Spinal cord (tissue), 9 donors: ENCODE measurements at regions not wholly inside any gene's neighbourhood (a gene's known extent, or its start where the extent isn't known, plus 50 kb on each side); places are given as distances from the start of the nearest gene placed in this dataset.

Experiments used
- DNase-seq, 6 donors: peaks; one replicate each; pipeline versions ENCODE4 v3.0.0 to v3.0.0-alpha.2; 2013 to 2015; ENCODE audit warnings: low spot score in 6 of 6, low read depth in 4 of 6
- H3K27ac ChIP-seq: one replicate; pipeline ENCODE4 v1.5.1; 2013; ENCODE audit warnings: low read depth, low read length, control low read depth
- H3K27me3 ChIP-seq: one replicate; pipeline ENCODE4 v1.6.1; 2013; ENCODE audit warnings: low read length; ENCODE audit not compliant: control insufficient read depth, insufficient read depth
- H3K36me3 ChIP-seq: one replicate; pipeline ENCODE4 v1.6.1; 2013; ENCODE audit warnings: low read length; ENCODE audit not compliant: control insufficient read depth, insufficient read depth
- H3K4me1 ChIP-seq: one replicate; pipeline ENCODE4 v1.6.1; 2013; ENCODE audit warnings: low read length; ENCODE audit not compliant: control insufficient read depth, insufficient read depth
- H3K4me3 ChIP-seq: one replicate; pipeline ENCODE4 v1.5.1; 2013; ENCODE audit warnings: low read depth, low read length, control low read depth
- H3K9me3 ChIP-seq: one replicate; pipeline ENCODE4 v1.6.1; 2013; ENCODE audit warnings: low read length; ENCODE audit not compliant: control insufficient read depth, insufficient read depth
- WGBS: methylation state at CpG from one replicate; pipeline ENCODE4 v1.1.5; 2013; ENCODE audit warnings: missing lambda C conversion rate; ENCODE audit not compliant: insufficient coverage; 5-methylcytosine and 5-hydroxymethylcytosine counted together
- donor health status: healthy.

GRCh38 chr13:71039440-71039839 is 827.6 kb downstream of the DACH1 start:
- H3K36me3 ChIP-seq = no peaks in the 10 kb centered on the region
- H3K4me3 ChIP-seq = no peak overlapping the region
- DNase-seq = no peak
- no peaks in the 10 kb centered on the region for H3K9me3 ChIP-seq
- H3K27ac ChIP-seq = no peak overlapping the region
- peaks cover 5% of the 10 kb centered on the region for H3K4me1 ChIP-seq
- H3K27me3 ChIP-seq = no peaks in the 10 kb centered on the region

DNA sequence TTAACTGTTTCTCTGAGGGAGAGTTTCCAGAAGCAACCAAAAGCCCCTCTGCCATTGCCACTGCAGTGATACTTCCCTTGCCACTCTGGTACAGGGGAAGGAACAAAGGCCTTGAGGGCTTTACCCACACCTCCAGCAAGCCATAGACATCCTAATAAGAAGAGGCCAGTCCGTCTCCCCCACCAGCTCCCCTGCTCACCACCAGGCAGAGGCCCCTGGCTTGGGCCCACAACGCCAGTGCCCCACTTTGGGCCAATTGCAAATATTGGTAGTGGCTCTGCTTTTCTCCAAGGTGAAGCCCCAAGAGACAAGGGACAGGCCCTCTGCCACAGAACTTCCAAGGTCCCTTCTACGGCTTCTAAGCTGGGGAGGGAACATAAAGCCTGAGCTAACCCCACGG is 833.0 kb downstream of the DACH1 start:
- no peak overlapping the region for H3K4me3 ChIP-seq
- no peaks in the 10 kb centered on the region for H3K9me3 ChIP-seq
- no peaks in the 10 kb centered on the region for H3K36me3 ChIP-seq
- H3K27ac ChIP-seq = no peak overlapping the region
- 97% methylated on average over 3 of the region's 4 CpGs for WGBS
- no peaks in the 10 kb centered on the region for H3K4me1 ChIP-seq
- no peak for DNase-seq
- H3K27me3 ChIP-seq = no peaks in the 10 kb centered on the region

GRCh38 chr13:71033026-71033425 is 834.0 kb downstream of the DACH1 start:
- H3K4me1 ChIP-seq = no peaks in the 10 kb centered on the region
- DNase-seq = no peak

GRCh38 chr13:71030784-71031183 is 836.2 kb downstream of the DACH1 start:
- 66% methylated on average over 4 of the region's 6 CpGs for WGBS
- DNase-seq = no peak
- Histone ChIP-seq H3K4me3 (no peak overlapping the region), H3K27me3 (no peaks in the 10 kb centered on the region), H3K36me3 (no peaks in the 10 kb centered on the region), H3K9me3 (peaks cover 2% of the 10 kb centered on the region), H3K27ac (no peak overlapping the region), H3K4me1 (no peaks in the 10 kb centered on the region)

More at GRCh38 chr13:71033026-71033425, 834.0 kb downstream of the DACH1 start:
- H3K9me3 ChIP-seq = no peaks in the 10 kb centered on the region
- H3K27ac ChIP-seq = no peak overlapping the region
- no peak overlapping the region for H3K4me3 ChIP-seq
- H3K36me3 ChIP-seq = no peaks in the 10 kb centered on the region
- H3K27me3 ChIP-seq = no peaks in the 10 kb centered on the region

DNA sequence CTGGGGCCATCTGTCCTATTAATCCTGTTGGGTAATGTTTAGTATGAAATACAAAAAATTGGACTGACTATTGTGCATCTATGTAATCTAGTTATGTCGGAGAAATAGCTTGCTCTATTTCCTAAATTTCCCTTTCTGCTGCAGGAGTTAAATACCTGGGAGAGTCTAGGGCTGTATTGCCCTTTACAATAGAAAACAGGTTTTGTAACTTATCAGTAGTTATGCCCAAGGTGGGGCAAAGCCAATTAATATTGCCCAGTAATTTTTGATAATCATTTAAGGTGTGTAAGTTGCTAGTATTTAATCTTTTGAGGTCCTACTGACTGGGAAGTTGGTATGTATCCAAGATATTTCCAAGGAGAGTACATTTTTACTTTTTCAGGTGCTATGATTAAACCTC is 838.1 kb downstream of the DACH1 start:
- H3K36me3 ChIP-seq = no peaks in the 10 kb centered on the region
- no peaks in the 10 kb centered on the region for H3K27me3 ChIP-seq
- no peak overlapping the region for H3K27ac ChIP-seq
- no peaks in the 10 kb centered on the region for H3K4me1 ChIP-seq
- WGBS = no CpG with 5 or more reads among the region's 1 CpG
- peaks cover 2% of the 10 kb centered on the region for H3K9me3 ChIP-seq
- H3K4me3 ChIP-seq = no peak overlapping the region
- DNase-seq = no peak

DNA sequence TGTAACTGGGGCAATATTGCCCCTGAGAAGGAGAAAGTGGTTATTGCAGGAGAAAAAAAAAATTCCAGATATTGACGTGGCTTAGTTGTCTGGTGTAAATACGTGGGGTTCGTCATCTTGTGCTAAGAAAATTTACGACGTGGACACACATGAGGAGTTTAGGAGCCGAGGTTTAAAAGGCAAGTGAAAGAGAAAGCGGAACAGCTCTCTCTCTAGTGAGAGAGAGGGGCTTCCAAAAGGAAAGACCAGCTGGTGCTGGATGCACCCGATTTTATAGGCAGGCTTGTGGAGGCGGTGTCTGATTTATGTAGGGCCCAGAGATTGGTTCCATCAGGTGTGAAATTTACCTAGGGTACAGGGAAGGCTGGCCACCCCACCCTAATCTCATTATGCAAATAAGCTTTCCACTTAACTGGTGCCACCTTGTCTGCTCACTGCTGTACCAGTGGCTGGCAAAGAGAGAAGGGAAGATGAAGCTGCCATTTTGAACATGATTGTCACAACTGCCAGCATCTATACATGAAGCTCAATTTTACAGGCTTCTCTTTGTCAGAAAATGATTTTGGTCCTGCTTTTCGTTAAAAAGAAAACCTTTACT is 845.1 kb downstream of the DACH1 start:
- Histone ChIP-seq H3K4me3 (no peak overlapping the region), H3K27me3 (no peaks in the 10 kb centered on the region), H3K4me1 (no peaks in the 10 kb centered on the region), H3K9me3 (peaks cover 2% of the 10 kb centered on the region), H3K36me3 (no peaks in the 10 kb centered on the region), H3K27ac (no peak overlapping the region)
- WGBS = 86% methylated on average over 7 of the region's 10 CpGs
- DNase-seq = no peak

GRCh38 chr13:71018995-71019394 is 848.0 kb downstream of the DACH1 start:
- Histone ChIP-seq H3K4me1 (no peaks in the 10 kb centered on the region), H3K36me3 (no peaks in the 10 kb centered on the region), H3K27me3 (no peaks in the 10 kb centered on the region), H3K27ac (no peak overlapping the region), H3K9me3 (no peaks in the 10 kb centered on the region), H3K4me3 (no peak overlapping the region)
- WGBS = no CpG with 5 or more reads among the region's 1 CpG
- no peak for DNase-seq

DNA sequence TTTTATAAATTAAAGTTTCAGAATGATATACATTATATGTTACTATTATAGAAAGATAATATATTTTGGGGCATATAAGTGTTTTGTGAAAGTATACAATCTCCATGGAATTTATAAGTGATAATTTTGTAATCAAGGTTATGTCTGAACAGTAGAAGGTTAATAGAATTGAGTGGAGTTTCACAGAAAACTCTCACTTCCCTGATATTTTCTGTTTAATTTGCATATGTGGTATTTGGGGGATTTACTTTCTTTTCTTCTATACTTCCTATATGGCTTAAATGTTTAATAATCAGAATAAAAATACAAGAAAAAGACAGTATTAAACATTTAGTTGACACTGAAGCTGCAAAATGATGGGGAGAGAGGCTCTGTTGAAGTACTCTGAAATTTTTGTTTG is 848.5 kb downstream of the DACH1 start:
- Histone ChIP-seq H3K27ac (no peak overlapping the region), H3K27me3 (no peaks in the 10 kb centered on the region), H3K36me3 (no peaks in the 10 kb centered on the region), H3K4me3 (no peak overlapping the region), H3K9me3 (no peaks in the 10 kb centered on the region), H3K4me1 (no peaks in the 10 kb centered on the region)
- no peak for DNase-seq

- DNase-seq = no peak
- Histone ChIP-seq H3K27ac (no peak overlapping the region), H3K4me1 (no peaks in the 10 kb centered on the region), H3K9me3 (no peaks in the 10 kb centered on the region), H3K36me3 (no peaks in the 10 kb centered on the region), H3K4me3 (no peak overlapping the region), H3K27me3 (no peaks in the 10 kb centered on the region)
- no CpG with 5 or more reads among the region's 1 CpG for WGBS
These were observed 849.4 kb downstream of the DACH1 start for GRCh38 chr13:71017607-71018006.

DNA sequence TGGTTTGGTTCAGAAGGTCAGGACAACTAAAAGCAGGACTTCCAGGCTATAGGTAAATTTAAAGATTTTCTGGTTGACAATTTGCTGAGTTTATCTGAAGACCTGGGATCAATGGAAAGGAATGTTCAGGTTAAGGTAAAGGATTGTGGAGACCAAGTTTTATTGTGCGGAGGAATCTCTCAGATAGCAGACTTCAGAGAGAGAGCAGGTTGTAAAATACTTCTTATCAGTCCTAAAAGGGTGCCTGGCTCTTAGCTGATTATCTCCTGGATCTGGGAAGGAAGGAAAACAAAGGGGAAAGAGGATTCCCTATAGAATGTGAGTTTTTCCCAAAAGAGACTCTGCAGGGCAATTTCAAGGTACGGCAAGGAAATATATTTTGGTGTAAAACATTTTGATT is 851.5 kb downstream of the DACH1 start:
- Histone ChIP-seq H3K4me1 (no peaks in the 10 kb centered on the region), H3K27ac (no peak overlapping the region), H3K9me3 (no peaks in the 10 kb centered on the region), H3K27me3 (no peaks in the 10 kb centered on the region), H3K36me3 (no peaks in the 10 kb centered on the region), H3K4me3 (no peak overlapping the region)
- no peak for DNase-seq
- WGBS = 80% methylated on average over 1 of the region's 2 CpGs
